ENCODE measurements at regions not wholly inside any gene's neighbourhood (a gene's known extent, or its start where the extent isn't known, plus 50 kb on each side); places are given as distances from the start of the nearest gene placed in this dataset.

DNA sequence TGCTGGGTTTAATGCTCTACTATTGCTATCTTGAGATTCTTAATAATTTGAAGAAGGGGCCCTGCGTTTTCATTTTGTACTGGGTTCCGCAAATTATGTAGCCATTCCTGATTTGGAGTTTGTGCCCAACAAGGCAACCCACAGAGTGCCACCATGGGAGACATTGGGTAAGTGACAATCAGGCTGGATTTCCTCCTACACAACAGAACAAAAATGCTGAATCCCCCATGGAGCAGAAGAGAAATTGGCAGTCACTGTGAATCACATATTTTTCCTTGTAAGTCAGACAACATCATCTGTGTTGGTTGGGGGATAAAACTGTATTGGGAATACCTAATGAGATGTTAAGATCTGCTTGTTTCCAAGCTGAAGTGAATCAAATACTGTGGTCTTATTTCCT is 80.9 kb downstream of the CNGA2 start:
- Histone ChIP-seq H3K9me3 (no peaks in the 10 kb centered on the region), H3K4me3 (no peak overlapping the region), H3K27ac (no peak overlapping the region), H3K4me1 (no peaks in the 10 kb centered on the region), H3K36me3 (no peaks in the 10 kb centered on the region), H3K27me3 (no peaks in the 10 kb centered on the region)
- intact Hi-C loops (cut with DNase I; ENCODE audit: low total_unique reads) = no loop called here
- DNase-seq (no peak), ATAC-seq (no peak)
- TF ChIP-seq CTCF (IDR thresholded peaks at IDR 0.05 in 4 of 5, conservative IDR thresholded peaks at IDR 0.05 in 1 of 5) = no peak
- no peak for TF ChIP-seq POLR2A (IDR thresholded peaks at IDR 0.05)
- in situ Hi-C loops (cut with MboI; ENCODE audit: low sequenced_read_pairs in 4 of 4) = no loop called here

DNA sequence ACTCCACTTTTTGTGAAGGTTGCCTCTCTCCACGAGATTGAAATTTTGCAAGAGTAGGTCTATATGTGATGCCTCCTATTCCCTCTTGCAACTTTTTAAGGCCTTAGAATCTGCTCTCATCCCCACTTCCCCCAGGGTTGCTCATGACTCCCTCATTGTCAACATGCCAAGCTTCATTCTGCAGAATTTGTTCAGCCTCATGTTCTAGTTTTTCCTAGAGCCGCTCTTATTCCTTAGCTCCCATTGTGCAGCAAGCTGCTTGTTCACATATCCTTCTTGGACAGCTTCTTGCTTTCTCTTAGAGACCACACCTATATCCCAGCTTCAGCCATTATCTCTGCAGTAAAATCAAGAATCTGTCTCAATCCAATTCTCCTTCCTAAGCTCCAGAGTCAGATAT is 82.4 kb downstream of the CNGA2 start:
- intact Hi-C loops (cut with DNase I; ENCODE audit: low total_unique reads) (no loop called here), in situ Hi-C loops (cut with MboI; ENCODE audit: low sequenced_read_pairs in 4 of 4) (no loop called here)
- Histone ChIP-seq H3K27ac (no peak overlapping the region), H3K27me3 (no peaks in the 10 kb centered on the region), H3K36me3 (no peaks in the 10 kb centered on the region), H3K4me1 (no peaks in the 10 kb centered on the region), H3K4me3 (no peak overlapping the region), H3K9me3 (no peaks in the 10 kb centered on the region)
- ATAC-seq (no peak), DNase-seq (no peak)
- no peak for TF ChIP-seq CTCF (IDR thresholded peaks at IDR 0.05 in 4 of 5, conservative IDR thresholded peaks at IDR 0.05 in 1 of 5)
- TF ChIP-seq POLR2A (IDR thresholded peaks at IDR 0.05) = no peak

GRCh38 chrX:151818828-151819227 is 84.3 kb downstream of the CNGA2 start:
- no peak for DNase-seq
- in situ Hi-C loops (cut with MboI; ENCODE audit: low sequenced_read_pairs in 4 of 4) = no loop called here
- no peak for TF ChIP-seq POLR2A (IDR thresholded peaks at IDR 0.05)
- no peak for TF ChIP-seq CTCF (IDR thresholded peaks at IDR 0.05 in 4 of 5, conservative IDR thresholded peaks at IDR 0.05 in 1 of 5)
- intact Hi-C loops (cut with DNase I; ENCODE audit: low total_unique reads) = no loop called here
- no peaks in the 10 kb centered on the region for H3K27me3 ChIP-seq
- ATAC-seq = no peak
- H3K9me3 ChIP-seq = no peaks in the 10 kb centered on the region
- H3K4me1 ChIP-seq = no peaks in the 10 kb centered on the region
- no peak overlapping the region for H3K27ac ChIP-seq
- no peaks in the 10 kb centered on the region for H3K36me3 ChIP-seq
- no peak overlapping the region for H3K4me3 ChIP-seq

GRCh38 chrX:151821226-151821625 is 86.7 kb downstream of the CNGA2 start:
- Histone ChIP-seq H3K36me3 (no peaks in the 10 kb centered on the region), H3K27me3 (no peaks in the 10 kb centered on the region), H3K4me1 (no peaks in the 10 kb centered on the region), H3K27ac (no peak overlapping the region), H3K4me3 (no peak overlapping the region), H3K9me3 (no peaks in the 10 kb centered on the region)
- DNase-seq = no peak
- in situ Hi-C loops (cut with MboI; ENCODE audit: low sequenced_read_pairs in 4 of 4) (no loop called here), intact Hi-C loops (cut with DNase I; ENCODE audit: low total_unique reads) (loop anchor here (10.0 kb wide), 1 partner anchor 336 kb away; no protein-coding TSS in a partner anchor)
- TF ChIP-seq CTCF (IDR thresholded peaks at IDR 0.05 in 4 of 5, conservative IDR thresholded peaks at IDR 0.05 in 1 of 5) (no peak), POLR2A (IDR thresholded peaks at IDR 0.05) (no peak)
- no peak for ATAC-seq

DNA sequence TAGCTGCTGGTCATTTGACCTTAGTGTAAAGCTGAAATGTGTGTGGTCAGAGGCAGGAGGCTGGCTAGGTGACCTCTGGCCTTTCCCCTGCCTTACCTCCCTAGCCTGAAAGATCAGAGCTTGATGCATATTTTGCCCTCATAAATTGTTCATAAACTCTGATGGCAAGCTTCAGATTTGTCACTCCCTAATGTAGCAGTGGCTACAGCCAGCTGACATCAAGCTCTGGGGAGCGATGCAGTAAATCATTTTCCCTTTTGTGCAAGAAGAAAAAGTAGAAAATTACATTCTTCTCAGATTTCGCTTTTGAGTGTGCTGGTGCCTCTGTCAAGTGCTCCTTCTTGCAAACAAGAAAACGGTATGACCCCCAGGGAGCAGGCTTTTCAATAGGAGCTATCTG is 87.7 kb upstream of the MAGEA4 start:
- no peak for TF ChIP-seq POLR2A (IDR thresholded peaks at IDR 0.05)
- no peak for TF ChIP-seq CTCF (IDR thresholded peaks at IDR 0.05 in 4 of 5, conservative IDR thresholded peaks at IDR 0.05 in 1 of 5)
- Histone ChIP-seq H3K36me3 (no peaks in the 10 kb centered on the region), H3K27me3 (no peaks in the 10 kb centered on the region), H3K4me3 (no peak overlapping the region), H3K4me1 (no peaks in the 10 kb centered on the region), H3K27ac (no peak overlapping the region), H3K9me3 (no peaks in the 10 kb centered on the region)
- ATAC-seq (no peak), DNase-seq (no peak)
- in situ Hi-C loops (cut with MboI; ENCODE audit: low sequenced_read_pairs in 4 of 4) = no loop called here
- intact Hi-C loops (cut with DNase I; ENCODE audit: low total_unique reads) = loop anchor here (10.0 kb wide), 1 partner anchor 340 kb away; no protein-coding TSS in a partner anchor
